Fibroblast of peridontal ligament (primary cell): ENCODE measurements at regions not wholly inside any gene's neighbourhood (a gene's known extent, or its start where the extent isn't known, plus 50 kb on each side); places are given as distances from the start of the nearest gene placed in this dataset.
"Not testable (repeated sequence)": the region's sequence is repeated elsewhere in the genome, so short reads cannot be mapped to it uniquely, and the experiment has no call there.

Experiments
- DNase-seq: peaks from one replicate; pipeline ENCODE4 v3.0.0-alpha.2; 2010; ENCODE audit errors: extremely low read depth

- DNase-seq: no peak
Observed at GRCh38 chr1:19591482-19592091, 52.5 kb upstream of the NBL1 start.

GRCh38 chr1:19585507-19585906 lies 58.6 kb upstream of the NBL1 start:
- no peak for DNase-seq

GRCh38 chr1:19582318-19582717 lies 61.8 kb upstream of the NBL1 start:
- DNase-seq: no peak

- no peak for DNase-seq
Observed at GRCh38 chr1:19581381-19581780, 62.7 kb upstream of the NBL1 start.

- DNase-seq: no peak
Observed at GRCh38 chr1:19577561-19577960, 66.5 kb upstream of the NBL1 start.

- peak; percentile 57 for DNase-seq
Observed at GRCh38 chr1:19577036-19577435, 67.1 kb upstream of the NBL1 start.

GRCh38 chr1:19569786-19570185 lies 74.3 kb upstream of the NBL1 start:
- DNase-seq: no peak

- no peak for DNase-seq
Observed at GRCh38 chr1:19567041-19567440, 77.1 kb upstream of the NBL1 start.

GRCh38 chr1:19564366-19564765 lies 79.0 kb upstream of the CAPZB start:
- DNase-seq: no peak

- peak; percentile 61 for DNase-seq
Observed at GRCh38 chr1:19563324-19564097, 78.2 kb upstream of the CAPZB start.

- DNase-seq: no peak
Observed at GRCh38 chr1:19562847-19563246, 77.5 kb upstream of the CAPZB start.

GRCh38 chr1:19560480-19560879 lies 75.1 kb upstream of the CAPZB start:
- DNase-seq: no peak

- DNase-seq: peak; percentile 80
Observed at GRCh38 chr1:19559641-19560040, 74.3 kb upstream of the CAPZB start.

- no peak for DNase-seq
Observed at GRCh38 chr1:19557609-19558051, 72.3 kb upstream of the CAPZB start.

- no peak for DNase-seq
Observed at GRCh38 chr1:19554090-19554489, 68.8 kb upstream of the CAPZB start.

GRCh38 chr1:19552291-19553010 lies 67.1 kb upstream of the CAPZB start:
- no peak for DNase-seq

- not testable (repeated sequence) for DNase-seq
Observed at GRCh38 chr1:19551837-19552236, 66.5 kb upstream of the CAPZB start.

- not testable (repeated sequence) for DNase-seq
Observed at GRCh38 chr1:19550437-19550836, 65.1 kb upstream of the CAPZB start.

- no peak for DNase-seq
Observed at GRCh38 chr1:19547814-19548213, 62.5 kb upstream of the CAPZB start.

GRCh38 chr1:19536519-19536918 lies 51.2 kb upstream of the CAPZB start:
- no peak for DNase-seq

- DNase-seq: no peak
Observed at GRCh38 chr1:19535214-19535613, 49.9 kb upstream of the CAPZB start.
